LNCAP (cell line): ENCODE measurements at regions not wholly inside any gene's neighbourhood (a gene's known extent, or its start where the extent isn't known, plus 50 kb on each side); places are given as distances from the start of the nearest gene placed in this dataset.

Experiments
- TF ChIP-seq, protein P1 (sequence below): fragments of 450-650 bp; IDR thresholded peaks from 2 replicates; pipeline ENCODE4 v1.5.1; 2017; ENCODE audit warnings: mild to moderate bottlenecking

DNA sequence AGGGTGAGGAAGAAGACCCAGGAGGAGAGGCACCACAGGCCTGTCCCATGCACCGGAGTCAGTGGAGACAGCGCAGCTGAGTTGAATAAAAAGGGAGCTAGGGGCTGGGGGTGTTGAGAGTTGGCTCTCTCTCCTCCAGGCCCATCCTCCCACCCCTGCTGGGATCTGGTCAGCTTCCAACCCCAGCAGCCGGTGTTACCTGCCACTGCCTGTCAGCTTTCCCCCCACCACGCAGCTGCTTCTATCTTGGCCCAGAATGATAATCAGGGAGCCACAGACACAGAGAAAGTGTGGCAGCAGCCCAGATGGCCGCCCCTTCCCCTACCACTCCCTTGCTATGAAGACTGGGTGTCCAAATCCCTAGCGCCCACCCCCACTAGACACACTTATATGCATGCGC is 120.6 kb upstream of the RPL38 start:
- TF ChIP-seq, protein P1, sequence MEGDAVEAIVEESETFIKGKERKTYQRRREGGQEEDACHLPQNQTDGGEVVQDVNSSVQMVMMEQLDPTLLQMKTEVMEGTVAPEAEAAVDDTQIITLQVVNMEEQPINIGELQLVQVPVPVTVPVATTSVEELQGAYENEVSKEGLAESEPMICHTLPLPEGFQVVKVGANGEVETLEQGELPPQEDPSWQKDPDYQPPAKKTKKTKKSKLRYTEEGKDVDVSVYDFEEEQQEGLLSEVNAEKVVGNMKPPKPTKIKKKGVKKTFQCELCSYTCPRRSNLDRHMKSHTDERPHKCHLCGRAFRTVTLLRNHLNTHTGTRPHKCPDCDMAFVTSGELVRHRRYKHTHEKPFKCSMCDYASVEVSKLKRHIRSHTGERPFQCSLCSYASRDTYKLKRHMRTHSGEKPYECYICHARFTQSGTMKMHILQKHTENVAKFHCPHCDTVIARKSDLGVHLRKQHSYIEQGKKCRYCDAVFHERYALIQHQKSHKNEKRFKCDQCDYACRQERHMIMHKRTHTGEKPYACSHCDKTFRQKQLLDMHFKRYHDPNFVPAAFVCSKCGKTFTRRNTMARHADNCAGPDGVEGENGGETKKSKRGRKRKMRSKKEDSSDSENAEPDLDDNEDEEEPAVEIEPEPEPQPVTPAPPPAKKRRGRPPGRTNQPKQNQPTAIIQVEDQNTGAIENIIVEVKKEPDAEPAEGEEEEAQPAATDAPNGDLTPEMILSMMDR = no peak

DNA sequence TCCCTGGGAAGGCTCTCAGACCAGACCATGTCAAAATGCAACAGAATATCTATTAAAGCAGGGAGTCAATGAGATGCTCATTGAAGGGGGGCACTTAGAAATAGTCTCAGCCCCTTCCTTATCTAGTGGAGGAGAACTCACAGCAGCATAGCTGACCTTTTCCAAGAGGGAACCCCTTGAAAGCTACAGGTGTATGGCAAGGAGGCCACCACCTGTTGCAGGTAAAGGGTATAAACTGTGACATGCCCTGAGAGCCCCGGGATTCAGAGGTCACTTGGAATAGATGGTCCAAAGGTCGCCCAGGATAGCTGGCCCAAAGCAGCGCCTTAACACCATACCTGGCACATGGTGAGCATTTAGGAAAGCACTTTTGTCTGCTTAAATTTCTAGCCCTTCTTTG is 120.2 kb upstream of the RPL38 start:
- TF ChIP-seq, protein P1 = no peak

DNA sequence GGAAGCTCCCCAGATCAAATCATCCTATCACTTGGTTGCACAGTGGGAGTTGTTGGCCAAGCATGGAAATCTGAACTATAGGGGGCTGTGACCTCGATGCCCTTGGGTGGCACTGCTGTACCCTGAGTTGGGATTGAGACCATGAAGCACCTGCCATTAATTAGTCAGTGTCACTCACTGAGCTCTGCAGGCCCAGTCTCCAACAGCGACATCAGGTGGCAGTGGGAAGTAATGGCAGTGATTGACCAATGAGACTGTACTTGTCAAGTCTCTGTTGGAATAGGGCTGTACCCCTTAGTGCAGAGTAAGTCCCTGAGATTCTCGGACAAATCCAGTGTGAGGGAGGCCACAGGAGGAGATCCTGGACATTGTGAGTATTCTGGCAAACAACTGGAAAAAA is 118.0 kb upstream of the RPL38 start:
- TF ChIP-seq, protein P1 = peak; percentile 30; the same call in 1 of the 2 replicates

DNA sequence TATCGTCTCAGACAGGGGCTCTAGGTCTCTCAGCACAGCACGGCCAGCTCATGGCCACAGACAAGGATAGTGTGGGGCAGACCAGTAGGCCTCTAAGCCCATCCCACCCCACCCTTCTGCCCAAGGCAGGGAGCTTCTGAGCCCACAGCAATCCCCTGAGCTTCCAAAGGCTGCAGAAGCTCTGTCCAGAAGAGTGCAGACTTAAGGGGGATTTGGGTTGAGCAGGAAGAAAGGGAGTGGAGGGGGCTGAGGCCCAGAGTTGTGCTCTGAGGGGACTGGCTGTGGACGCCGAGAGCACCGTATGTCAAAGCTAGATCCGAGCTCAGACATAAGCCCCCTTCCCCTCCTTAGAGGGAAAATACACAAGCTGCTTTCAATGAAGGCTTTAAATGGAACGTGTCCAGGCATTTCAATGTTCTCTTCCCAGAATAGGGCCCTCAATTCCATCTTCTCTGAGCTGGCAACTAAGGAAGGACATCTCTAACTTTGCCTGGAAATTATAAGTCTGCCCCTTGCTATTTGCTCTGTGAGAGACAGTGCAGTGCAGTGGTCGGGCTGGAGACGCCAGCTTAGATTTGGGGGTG is 116.4 kb upstream of the RPL38 start:
- TF ChIP-seq, protein P1 = no peak

DNA sequence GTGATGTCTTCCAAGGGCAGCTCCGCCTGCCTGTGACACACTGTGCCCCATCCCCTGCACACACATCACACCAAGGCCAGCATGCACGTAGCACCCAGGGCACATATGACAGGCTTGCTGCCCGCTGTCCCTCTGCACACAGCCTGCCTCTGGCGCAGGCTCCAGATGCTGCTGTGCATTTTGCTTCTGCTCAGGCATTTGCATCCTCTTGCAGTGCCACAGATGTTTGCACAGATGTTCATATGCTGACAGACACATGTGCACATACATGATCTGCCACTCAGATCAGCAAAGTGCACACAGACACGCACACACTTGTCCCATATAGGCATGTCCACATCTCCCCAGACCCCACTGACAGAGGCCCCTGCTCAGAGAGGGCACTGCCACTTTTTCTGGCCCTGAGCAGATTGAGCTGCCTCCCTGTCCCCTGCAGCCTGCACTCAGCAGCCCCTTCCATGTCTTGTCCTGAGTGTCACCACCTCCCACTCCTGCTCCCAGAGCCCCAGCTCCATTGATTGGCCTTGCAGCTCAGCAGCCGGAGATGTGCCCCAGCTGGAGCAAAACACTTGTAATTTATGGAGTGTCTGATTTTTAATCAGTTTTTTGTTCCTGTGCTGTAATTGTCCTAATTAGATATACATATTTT is 115.1 kb upstream of the RPL38 start:
- TF ChIP-seq, protein P1 = no peak

DNA sequence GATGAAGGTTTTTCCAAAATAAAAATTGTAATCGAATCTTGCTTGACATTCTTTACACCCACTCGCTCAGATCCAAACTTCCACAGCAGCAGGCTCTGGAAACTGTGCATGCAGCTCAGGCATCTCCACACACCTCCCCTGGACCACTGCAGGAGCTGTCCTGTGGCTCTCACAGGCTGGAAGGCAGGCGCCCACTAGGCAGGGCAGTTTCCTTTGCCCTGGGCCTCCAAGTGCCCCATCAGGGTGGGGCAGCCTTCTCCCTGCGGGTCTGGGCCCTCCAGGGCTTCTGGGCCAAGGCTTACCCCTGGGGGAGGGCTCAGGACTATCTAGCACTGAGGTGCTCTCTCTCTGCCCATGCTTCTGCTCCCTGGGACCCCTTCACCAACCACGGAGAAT is 114.5 kb upstream of the RPL38 start:
- TF ChIP-seq, protein P1 = no peak

DNA sequence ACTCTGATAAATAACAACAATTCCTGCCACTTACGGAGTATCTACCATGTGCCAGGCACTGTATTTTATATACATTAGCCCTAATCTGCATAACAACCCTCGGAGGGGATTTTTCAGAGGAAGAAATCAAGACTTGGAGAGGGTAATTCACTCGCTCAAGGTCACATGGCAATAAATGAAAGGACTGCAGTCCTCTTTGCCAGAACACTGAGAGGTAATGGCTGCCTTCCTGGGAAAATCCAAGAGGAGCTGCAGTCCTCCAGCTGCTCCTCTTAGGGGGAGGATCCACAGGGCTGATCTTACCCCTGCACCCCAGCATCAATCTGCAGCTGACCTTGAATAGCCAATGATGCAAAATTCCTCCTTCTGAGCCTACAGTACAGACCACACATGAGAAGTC is 114.1 kb upstream of the RPL38 start:
- TF ChIP-seq, protein P1 = no peak
